HL-60/S4 treated with phorbol 12-myristate 13-acetate at 8.2 ng/mL for 4 days and 3 days (cell line): ENCODE measurements at regions not wholly inside any gene's neighbourhood (a gene's known extent, or its start where the extent isn't known, plus 50 kb on each side); places are given as distances from the start of the nearest gene placed in this dataset.

Experiments
- in situ Hi-C: fragments of 300-500 bp; cut with MboI; formaldehyde crosslinking; loops from 2 replicates; pipeline ENCODE4 v1.15.0; 2022; ENCODE audit warnings: low sequenced_read_pairs

- in situ Hi-C loops = no loop called here
These were observed 170.3 kb upstream of the PDE10A start for GRCh38 chr6:165833355-165833754.

DNA sequence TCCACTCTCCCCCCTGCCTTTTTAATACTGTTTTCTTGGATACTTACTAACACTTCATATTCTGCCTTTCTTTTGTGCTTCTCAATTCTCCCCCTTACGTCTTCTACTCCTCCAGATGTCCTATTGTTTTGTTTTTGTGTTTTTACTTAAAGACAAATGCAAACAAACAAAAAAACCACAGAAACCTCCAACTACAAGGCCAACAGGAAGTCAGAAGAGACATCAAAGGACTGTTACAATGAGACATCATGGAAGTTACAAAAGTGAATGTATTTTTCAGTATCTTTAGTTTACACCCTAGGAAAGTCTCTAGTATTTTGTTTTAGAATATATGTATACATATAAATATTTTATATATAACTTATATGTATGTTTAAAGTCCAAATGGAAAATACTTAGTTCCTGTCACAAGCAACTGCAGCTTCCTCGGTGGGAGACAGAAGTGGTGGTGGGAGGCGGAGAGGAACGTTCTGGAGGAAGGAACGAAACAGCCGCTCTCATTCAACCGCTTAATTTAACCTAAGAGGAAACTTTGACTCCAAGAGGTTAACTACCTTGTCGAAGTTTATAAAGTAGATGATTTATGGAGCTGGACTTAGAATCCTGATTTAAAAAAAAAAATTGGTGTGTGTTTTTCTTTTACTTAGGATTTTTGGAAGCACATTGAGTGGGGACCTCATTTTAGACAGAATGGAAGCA, 168.9 kb upstream of the PDE10A start:
- in situ Hi-C loops = no loop called here

DNA sequence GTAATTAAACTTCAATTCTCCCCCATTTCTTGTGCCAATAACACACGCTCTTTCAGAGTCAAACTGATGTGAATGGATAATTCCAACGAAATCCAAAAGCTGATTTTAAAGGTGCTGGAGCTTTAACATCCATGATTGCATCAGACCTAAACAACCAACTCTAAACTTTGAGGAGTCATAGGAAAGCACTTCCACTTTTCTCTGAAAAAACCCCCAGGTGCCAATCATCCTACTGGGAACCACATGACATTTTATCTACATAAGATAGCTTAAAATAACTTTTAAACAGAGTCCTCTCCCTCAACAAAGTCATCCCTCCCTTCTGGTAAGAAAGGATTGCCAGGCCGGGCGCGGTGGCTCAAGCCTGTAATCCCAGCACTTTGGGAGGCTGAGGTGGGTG, 167.7 kb upstream of the PDE10A start:
- in situ Hi-C loops = no loop called here

DNA sequence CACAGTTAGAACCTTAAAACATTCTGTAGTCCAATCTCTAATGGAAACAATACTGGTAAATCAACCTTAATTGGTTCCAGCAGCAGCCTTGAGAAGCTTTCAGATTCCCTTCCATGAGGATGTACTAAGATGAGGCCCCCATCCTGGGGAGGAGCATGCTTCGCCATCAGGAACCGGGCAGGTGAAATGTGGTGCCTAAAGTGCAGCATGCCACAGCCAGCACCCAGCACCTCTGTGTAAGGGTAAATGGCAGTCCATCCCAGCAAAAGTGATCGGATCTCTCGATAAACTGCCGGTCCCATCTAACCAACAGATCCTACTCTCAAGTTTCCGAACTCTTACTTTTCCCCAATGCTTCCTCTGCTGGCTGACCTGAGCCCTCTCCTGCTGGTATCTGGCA, 166.3 kb upstream of the PDE10A start:
- in situ Hi-C loops = no loop called here

- in situ Hi-C loops = no loop called here
These were observed 164.1 kb upstream of the PDE10A start for GRCh38 chr6:165827190-165827518.

- in situ Hi-C loops = no loop called here
These were observed 163.6 kb upstream of the PDE10A start for GRCh38 chr6:165826487-165827189.

- in situ Hi-C loops = no loop called here
These were observed 162.3 kb upstream of the PDE10A start for GRCh38 chr6:165825256-165825815.

DNA sequence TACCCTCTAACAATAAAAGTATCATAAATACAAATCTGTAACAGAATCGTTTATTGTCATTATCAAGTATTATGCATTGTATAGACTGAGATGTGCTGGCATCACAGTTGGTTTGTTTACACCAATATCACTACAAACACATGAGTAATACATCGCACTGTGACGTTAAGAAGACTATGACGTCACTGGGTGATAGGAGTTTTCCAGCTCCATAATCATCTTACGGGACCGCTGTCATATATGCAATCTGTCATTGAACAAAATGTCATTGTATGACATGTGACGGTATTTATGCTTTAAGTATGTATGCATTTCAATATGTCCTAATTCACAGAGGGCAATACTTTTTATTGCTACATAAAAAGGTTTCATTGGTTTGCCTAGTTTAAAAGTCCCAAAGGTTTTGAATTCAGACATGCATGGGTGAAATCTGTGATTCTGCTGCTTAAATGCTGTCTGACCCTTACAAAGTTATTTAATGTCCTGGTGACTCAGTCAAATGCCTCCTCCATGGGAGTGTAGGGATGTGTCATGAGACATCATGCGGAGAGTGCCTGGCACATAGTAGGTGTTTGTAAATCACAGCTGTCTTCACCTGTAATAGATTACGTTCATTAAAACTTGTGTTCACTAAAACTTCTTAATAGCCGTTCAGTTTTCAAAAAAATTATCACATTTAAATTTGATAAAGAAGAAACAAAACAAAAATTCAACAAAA, 160.7 kb upstream of the PDE10A start:
- in situ Hi-C loops = no loop called here

DNA sequence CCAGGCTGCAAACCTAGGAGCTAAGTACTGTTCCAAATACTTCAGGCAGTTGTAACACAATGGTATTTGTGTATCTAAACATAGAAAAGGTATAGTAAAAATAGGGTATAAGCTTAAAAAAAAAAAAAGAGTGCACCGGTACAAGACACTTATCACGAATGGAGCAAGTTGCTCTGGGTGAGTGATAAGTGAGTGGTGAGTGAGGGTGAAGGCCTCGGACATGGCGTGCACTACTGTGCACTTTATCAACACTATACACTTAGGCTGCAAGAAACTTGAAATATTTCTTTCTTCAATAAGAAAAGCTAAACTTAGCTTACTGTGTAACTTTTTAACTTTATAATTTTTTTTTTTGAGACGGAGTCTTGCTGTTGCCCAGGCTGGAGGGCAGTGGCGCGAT, 159.5 kb upstream of the PDE10A start:
- in situ Hi-C loops = no loop called here

- in situ Hi-C loops = no loop called here
These were observed 158.7 kb upstream of the PDE10A start for GRCh38 chr6:165821754-165822153.

- in situ Hi-C loops = no loop called here
These were observed 157.9 kb upstream of the PDE10A start for GRCh38 chr6:165820934-165821333.

DNA sequence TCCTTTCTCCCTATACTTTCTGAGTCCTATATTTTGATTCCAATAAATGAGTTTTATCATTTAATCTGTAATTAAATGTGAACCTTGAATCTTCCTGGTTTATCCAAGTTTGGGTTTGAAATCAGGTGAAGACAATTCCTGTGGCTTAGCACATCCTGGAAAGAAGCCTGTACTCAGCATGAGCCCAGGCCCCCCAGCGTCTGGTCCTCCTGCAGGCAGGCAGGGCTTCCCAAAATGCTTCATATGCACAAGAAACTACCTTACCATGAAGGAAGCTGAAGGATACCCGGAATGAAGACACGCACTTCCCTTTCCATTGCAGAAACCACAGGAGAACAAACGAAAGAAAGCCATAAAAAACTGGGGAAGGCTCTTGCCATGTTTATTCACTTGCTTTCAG, 157.4 kb upstream of the PDE10A start:
- in situ Hi-C loops = no loop called here

DNA sequence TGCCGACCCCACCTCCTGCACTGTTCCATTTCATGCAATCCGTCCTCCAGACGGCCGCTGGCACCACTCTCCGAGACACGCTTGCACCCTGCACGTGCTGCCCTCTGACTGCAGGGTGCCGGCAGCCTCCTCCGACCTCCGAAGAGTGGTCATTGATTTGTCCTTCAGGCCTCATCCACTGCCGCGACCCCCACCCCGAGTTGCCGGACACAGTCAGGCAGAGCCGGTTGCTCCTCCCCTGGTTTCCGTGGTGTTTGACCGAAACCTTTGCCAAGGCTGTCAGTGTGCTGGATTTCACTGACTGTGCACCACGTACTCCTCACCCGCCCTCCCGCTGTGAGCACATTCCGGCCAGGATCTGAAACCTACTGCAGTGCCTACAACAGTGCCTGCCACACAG, 156.4 kb upstream of the PDE10A start:
- in situ Hi-C loops = no loop called here

- in situ Hi-C loops = no loop called here
These were observed 155.2 kb upstream of the PDE10A start for GRCh38 chr6:165818200-165818599.

- in situ Hi-C loops = no loop called here
These were observed 154.7 kb upstream of the PDE10A start for GRCh38 chr6:165817771-165818170.

DNA sequence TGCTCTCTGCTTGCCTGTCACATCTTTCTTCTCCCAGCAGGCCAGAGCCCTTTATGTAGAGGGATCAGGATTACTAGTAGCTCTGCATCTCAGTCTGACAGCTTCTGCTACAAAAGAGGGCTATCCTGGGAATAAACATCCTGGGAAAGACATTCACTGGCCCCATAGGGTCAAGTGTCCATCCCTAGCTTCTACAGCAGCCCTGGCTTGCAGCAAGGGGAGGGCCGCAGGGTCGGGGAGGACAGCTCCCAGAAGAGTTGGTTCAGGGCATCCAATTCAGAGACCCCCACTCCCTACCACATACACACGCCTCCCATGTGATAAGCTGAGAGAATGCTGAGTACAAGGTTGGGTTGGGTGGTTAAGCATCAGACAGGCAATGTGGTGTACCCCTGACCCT, 154.1 kb upstream of the PDE10A start:
- in situ Hi-C loops = no loop called here

DNA sequence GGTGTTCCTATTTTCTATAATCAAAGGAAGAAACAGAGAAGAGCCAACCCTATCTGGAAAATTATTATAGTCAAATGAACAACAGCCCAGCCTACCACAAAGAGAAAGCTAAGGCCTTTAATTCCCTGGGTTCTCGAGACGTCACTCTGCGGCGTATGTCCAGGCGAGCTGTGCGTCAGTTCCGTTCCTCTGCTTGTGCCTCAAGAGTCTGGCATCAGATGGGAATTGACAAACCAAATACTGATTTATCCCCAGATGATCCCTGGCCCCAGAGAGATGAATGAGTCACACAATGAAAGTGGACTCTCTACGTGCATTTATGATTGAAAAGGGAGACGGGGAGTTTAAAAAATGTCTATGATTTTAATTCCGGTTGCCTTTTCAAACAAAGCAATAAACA, 151.6 kb upstream of the PDE10A start:
- in situ Hi-C loops = no loop called here

DNA sequence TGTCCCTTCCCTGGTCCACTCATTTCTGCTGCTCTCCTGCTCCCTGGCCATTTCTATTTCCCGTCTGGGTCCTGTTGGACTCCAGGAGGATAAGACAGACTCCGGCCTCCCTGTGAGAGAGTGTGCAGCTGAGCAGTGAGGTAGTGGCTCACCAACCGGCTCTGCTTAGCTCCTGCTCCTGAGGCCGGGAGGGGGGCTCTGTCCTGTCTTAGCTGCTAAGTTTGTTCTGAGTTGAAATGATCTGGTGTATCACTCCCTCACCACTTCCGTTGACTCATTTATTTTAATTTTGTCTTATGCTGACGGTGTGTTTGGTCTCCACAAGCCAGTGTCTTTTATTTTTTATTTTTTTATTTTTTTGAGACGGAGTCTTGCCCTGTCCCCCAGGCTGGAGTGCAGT, 148.5 kb upstream of the PDE10A start:
- in situ Hi-C loops = no loop called here

DNA sequence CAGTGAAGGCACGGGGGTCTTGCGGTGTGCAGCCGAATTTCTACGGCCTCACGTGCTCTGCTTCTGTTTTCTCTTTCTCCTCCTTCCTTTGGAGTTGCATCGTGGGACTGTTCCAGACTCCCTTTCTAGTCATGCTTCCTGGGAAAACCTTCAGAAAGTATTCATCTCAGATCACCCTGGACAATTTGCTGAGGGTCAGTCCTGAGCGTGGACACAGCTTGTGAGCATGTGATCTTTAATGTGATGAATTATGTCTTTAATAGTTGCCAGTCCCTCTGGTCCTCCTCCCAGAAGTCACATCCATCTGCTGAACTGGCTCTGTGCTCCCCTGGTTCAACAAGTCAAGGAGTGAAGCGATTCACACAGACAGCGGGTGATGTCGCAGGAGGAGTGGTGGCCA, 145.0 kb upstream of the PDE10A start:
- in situ Hi-C loops = no loop called here

- in situ Hi-C loops = no loop called here
These were observed 144.4 kb upstream of the PDE10A start for GRCh38 chr6:165807249-165807960.

- in situ Hi-C loops = no loop called here
These were observed 143.2 kb upstream of the PDE10A start for GRCh38 chr6:165806126-165806810.
